GM21529 (cell line): ENCODE measurements at regions not wholly inside any gene's neighbourhood (a gene's known extent, or its start where the extent isn't known, plus 50 kb on each side); places are given as distances from the start of the nearest gene placed in this dataset.

ENCODE experiments used
- ATAC-seq: cut with Tn5 transposase; IDR thresholded peaks from one replicate; pipeline ENCODE4 v1.9.1; 2021; ENCODE audit not compliant: unreplicated experiment

GRCh38 chr5:167894631-167895472, 396.6 kb upstream of the WWC1 start:
- ATAC-seq, result no peak

GRCh38 chr5:167895899-167896659, 395.4 kb upstream of the WWC1 start:
- no peak for ATAC-seq

DNA sequence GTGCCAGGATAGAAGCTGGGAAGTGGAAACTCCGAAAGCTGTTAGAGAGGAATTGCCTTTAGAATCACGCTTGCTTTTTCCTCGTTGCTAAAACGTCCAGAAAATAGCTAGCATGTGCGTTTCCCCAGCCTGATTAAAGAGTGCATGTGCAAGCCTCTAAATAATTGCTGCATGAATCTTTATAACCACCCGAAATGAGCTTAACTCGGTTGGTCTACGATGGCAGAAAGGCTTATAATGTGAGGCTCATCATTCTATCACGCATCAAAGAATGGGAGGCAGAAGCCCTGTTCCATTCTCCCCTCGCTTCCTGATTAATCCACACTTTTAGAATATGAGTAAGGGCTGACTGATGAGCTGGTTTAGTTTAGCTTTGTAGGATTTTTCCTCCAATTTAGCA, 394.6 kb upstream of the WWC1 start:
- no peak for ATAC-seq

GRCh38 chr5:167897371-167897770, 394.1 kb upstream of the WWC1 start:
- ATAC-seq, result no peak

DNA sequence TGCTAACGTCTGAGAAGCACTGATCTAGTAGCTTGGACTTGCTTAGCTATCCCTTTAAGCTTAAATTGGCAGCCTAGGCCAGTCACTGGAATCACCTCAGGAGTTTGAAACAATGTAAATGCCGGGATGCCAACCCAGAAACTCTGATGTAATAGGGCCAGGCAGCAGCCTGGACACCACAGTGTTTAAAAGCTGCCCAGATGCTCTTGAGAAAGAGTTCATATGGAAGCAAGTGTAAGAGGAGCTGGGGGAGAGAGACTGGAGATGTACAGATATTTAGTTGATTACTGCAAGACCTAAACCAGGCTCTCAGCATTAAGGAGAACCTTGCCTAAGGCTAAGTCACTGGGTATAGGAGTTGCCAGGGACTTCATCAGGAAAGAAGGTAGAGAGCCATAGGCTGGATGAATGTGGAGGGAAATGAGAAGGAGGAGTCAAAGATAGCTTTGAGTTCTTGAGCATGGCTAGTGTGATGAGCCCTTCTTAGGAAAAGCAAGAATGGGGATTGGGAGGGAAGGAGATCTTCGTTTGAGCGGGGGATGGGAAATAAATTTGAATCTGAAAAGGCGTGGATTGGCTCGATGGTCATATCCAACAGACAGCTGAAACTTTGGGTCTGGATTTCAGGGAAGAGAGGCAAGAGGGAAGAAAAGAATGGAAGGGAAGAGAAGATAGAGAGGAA, 392.9 kb upstream of the WWC1 start:
- ATAC-seq, result no peak

- ATAC-seq, result no peak
Measured at GRCh38 chr5:167899490-167900070, 391.9 kb upstream of the WWC1 start.

DNA sequence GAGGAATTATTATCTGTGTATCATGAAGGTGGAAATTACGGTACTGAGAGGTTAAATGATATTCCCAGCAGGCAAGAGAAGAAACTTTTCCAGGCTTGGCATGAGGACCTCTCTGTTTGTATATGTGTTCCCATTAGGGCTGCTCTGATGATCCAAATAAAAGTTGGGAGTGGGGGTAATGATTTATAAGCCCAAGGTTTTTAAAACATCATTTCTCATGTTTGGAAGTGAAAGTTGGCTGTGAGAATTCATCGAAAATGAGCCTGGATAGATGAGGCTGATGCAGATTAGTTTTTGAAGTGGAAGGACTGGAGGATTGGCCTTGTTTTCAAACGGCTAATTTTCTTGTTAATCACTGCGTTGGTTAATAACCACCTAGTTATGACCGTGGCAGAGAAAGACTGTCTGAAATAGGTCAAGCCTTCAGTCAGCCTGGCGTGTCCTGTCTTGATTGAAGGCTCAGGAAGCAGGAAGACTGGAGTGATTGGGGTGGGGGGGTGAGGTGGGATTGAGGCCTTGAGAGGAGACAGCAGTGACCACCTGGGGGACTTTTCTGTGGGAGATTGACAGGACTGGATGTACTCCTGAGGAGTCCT, 391.0 kb upstream of the WWC1 start:
- ATAC-seq, result no peak

- no peak for ATAC-seq
Measured at GRCh38 chr5:167902298-167902697, 389.1 kb upstream of the WWC1 start.

- ATAC-seq, result no peak
Measured at GRCh38 chr5:167903243-167903642, 388.2 kb upstream of the WWC1 start.

GRCh38 chr5:167903659-167904058, 387.8 kb upstream of the WWC1 start:
- ATAC-seq, result no peak

GRCh38 chr5:167905919-167906853, 385.3 kb upstream of the WWC1 start:
- no peak for ATAC-seq

DNA sequence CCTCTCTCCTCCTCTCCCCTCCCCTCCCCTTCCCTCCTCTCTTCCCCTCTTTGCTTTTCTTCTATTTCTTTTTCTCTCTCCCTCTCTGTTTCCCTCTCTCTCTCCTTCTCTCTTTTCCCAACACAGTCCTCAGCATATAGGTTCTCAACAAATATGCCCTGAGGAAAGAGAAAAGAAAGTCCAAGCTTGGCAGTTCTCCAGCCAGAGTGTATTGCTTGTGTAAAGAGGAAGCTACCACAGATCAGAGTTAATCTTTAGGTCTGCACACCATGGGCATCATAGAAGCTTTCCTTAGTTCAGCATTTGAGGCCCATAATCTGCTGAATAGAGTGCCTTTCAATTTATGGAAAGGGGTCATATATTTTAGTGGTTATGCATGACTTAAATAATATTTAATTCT, 382.8 kb upstream of the WWC1 start:
- no peak for ATAC-seq

DNA sequence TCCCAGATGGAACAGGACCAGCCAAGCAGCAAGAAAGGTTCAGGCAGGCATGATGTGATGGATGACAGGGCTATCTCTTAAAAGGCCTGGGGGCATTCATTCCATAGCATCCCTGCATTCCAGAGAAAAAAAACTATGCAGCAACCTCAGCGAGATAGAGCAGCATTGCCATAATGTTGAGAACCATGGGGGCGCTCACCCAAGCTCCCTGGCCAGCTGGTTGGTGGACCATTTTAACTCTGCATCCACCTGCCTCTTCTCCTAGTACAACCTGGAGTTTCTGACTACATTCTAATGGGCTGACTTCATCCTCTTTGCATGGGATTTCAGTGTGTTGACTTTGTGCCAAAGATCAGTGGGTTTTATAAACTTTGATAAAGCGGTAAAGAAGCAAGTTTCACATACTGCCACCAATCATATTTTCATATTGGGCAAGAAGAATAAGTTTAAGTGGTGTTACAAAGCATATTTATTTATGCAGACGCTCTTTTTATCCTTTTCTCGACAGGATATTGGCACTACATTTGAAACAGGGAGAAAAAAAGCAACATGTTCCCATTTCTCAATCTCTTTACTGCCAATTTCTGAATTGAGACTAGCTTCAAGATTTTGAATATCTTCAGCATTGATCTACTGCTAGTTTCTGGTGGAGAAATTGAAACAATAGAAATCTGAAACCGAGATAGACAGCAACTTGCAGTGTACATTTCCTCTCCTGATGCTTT, 378.3 kb upstream of the WWC1 start:
- ATAC-seq, result no peak

DNA sequence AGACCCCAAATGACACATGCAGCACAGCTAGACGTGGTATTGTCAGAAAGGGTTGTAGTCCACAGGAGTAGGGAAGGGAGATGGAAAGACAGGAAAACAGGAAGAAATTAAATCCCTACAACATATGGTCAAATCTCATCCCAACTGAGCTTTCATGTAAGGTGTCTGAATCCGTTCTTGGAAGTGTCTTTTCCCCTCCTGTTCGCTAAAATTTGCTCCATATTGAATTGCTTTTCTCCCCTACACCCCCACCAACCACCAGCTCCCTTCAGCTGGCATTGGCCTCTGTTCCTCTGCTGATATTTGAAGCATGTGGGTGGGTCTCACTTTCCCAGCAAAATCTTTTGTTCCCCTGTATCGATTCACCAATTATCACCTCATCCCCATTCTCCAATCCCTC, 376.2 kb upstream of the WWC1 start:
- ATAC-seq, result no peak

DNA sequence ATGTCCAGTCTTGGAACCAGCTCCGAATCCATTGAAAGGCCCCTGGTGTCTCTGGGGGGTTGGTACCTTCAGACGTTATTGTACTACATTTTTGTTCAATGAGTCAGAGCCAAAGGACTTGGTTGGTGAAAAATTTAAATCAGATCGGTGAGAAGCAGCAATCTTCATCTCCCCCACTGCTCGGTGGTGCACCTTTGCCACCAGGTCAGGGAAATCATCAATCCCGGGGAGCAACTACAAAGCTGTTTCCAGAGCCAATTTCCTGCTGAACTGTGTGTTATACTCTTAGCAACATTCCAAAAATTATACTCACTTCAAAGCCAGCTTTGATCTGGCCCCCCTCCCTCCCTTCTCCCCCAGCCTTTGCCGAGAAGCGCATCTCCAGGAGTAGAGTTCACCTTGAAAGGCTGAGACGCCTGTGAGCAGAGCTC, 375.2 kb upstream of the WWC1 start:
- no peak for ATAC-seq

DNA sequence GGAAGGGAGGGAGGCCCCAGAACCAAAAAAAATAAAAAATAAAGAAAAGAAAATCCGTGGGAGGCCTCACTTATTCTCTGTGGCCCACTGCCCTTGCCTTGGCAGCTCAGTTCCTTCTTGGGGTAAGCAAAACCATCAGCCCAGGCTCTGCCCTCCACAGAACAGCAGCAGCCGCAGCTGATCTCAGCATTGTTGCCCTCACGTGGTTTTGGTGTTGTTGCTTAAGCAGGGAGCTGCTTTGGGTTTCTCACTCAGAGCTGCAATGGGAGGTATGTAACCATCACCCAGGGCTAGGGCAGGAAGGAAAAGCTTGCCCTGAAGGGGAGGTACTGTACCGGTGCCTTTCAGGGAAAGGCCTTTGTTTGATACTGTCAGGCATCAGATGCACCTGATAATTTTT, 374.7 kb upstream of the WWC1 start:
- ATAC-seq, result no peak

DNA sequence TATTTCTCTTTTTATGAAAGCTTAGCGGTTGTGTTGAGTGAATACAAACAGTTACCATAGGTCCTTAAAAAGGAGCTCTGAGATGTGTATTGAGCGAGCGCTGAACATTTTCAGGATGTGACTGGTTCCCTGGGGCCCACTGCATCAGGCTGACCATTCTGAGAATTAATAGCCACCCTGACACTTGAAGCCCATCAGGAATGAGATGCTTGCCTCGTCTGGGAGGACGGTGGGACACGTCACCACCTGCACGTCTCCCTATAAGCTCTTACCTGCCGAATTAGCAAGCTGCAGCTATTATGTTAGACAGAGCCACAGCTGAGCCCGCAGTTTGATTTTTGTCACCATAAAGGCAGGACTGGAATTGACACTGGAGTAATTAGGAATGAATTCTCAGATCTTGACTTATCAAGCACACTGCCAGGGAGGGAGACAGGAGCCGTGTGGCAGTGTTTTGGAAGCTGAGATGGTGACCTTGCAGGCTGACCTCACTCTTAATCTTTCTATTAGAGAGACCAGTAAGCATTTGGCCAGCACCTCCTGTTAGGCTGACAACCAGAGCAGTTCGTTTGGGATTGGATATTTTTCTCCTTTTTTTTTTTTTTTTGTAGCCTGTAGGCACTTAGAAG, 373.1 kb upstream of the WWC1 start:
- no peak for ATAC-seq

DNA sequence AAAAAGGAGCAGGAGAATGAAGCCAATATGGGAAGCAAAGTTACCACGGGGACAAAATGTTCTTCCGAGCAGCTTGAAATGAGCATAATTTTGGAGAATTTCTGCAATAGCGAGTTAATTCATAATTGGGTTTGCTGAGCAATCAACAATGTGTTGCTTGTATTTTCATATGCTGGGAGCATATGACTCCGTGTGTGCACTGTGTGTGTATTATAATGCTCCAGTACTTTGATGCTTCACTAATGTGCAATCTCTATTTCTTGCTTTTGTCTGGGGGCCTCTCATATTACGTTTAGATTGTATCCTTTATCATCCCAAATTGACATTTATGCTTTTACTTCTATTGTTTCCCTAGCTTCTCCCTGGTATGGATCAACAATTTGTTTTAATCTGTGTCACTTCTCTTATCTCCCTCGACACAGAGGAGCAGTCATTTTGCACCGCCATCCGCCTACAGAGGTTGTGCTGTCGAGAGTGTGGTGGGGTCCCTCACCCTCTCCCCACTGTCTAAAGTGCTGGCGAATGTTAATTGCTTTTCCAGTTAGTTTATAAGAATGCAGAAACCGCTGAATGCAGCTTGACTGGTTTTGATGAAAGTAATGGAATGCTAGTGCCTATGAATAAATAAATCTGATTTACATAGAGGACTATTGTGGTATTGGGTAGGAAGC, 372.5 kb upstream of the WWC1 start:
- ATAC-seq, result no peak
